ENCODE measurements at regions not wholly inside any gene's neighbourhood (a gene's known extent, or its start where the extent isn't known, plus 50 kb on each side); places are given as distances from the start of the nearest gene placed in this dataset.

DNA sequence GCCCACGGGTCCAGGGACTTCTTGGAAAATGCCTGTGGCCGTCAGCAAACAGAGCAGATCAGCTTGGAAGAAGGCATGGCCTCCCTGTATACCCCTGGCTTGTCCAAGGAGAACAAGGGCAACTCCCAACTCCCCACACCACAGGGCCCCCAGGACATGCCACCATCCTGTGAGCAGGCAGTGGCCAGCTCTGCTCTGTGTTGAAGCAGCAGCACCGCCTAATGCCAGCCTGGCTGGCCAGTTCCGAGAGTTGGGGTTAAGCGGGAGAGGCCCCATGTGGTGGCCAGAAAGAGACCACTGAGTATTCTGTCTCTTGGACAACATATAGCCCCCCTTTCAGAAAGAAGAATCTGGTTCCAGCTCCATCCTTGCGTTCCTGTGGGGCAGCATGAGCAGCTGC, 209.2 kb downstream of the CTTN start:
- no peak for TF ChIP-seq EZH2 (IDR thresholded peaks at IDR 0.05; ENCODE audit: low read depth)
- TF ChIP-seq, protein P1, sequence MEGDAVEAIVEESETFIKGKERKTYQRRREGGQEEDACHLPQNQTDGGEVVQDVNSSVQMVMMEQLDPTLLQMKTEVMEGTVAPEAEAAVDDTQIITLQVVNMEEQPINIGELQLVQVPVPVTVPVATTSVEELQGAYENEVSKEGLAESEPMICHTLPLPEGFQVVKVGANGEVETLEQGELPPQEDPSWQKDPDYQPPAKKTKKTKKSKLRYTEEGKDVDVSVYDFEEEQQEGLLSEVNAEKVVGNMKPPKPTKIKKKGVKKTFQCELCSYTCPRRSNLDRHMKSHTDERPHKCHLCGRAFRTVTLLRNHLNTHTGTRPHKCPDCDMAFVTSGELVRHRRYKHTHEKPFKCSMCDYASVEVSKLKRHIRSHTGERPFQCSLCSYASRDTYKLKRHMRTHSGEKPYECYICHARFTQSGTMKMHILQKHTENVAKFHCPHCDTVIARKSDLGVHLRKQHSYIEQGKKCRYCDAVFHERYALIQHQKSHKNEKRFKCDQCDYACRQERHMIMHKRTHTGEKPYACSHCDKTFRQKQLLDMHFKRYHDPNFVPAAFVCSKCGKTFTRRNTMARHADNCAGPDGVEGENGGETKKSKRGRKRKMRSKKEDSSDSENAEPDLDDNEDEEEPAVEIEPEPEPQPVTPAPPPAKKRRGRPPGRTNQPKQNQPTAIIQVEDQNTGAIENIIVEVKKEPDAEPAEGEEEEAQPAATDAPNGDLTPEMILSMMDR (conservative IDR thresholded peaks at IDR 0.05): no peak
